ENCODE measurements at regions not wholly inside any gene's neighbourhood (a gene's known extent, or its start where the extent isn't known, plus 50 kb on each side); places are given as distances from the start of the nearest gene placed in this dataset.
"Not testable (repeated sequence)": the region's sequence is repeated elsewhere in the genome, so short reads cannot be mapped to it uniquely, and the experiment has no call there.

GRCh38 chrX:129361576-129361975, 161.7 kb downstream of the SMARCA1 start:
- DNase-seq, result no peak

- DNase-seq, result peak; percentile 27
Measured at GRCh38 chrX:129360175-129360574, 163.1 kb downstream of the SMARCA1 start.

- peak; percentile 33 for DNase-seq
Measured at GRCh38 chrX:129359269-129359668, 164.0 kb downstream of the SMARCA1 start.

GRCh38 chrX:129357428-129357827, 165.9 kb downstream of the SMARCA1 start:
- not testable (repeated sequence) for DNase-seq

- DNase-seq, result no peak
Measured at GRCh38 chrX:129347291-129347690, 176.0 kb downstream of the SMARCA1 start.

- DNase-seq, result no peak
Measured at GRCh38 chrX:129346574-129346973, 176.7 kb downstream of the SMARCA1 start.

GRCh38 chrX:129337264-129337663, 186.0 kb downstream of the SMARCA1 start:
- not testable (repeated sequence) for DNase-seq

GRCh38 chrX:129323115-129323514, 200.2 kb downstream of the SMARCA1 start:
- DNase-seq, result peak; percentile 2

GRCh38 chrX:129318375-129318774, 204.9 kb downstream of the SMARCA1 start:
- peak; percentile 30 for DNase-seq

GRCh38 chrX:129316461-129316860, 206.8 kb downstream of the SMARCA1 start:
- DNase-seq, result no peak

- no peak for DNase-seq
Measured at GRCh38 chrX:129310000-129310399, 213.3 kb downstream of the SMARCA1 start.

- DNase-seq, result no peak
Measured at GRCh38 chrX:129262912-129263311, 260.4 kb downstream of the SMARCA1 start.

- not testable (repeated sequence) for DNase-seq
Measured at GRCh38 chrX:129255516-129255915, 267.8 kb downstream of the SMARCA1 start.

- no peak for DNase-seq
Measured at GRCh38 chrX:129249563-129249962, 273.7 kb downstream of the SMARCA1 start.

- DNase-seq, result no peak
Measured at GRCh38 chrX:129247642-129248041, 275.6 kb downstream of the SMARCA1 start.

- peak; percentile 92 for DNase-seq
Measured at GRCh38 chrX:129239371-129239770, 283.9 kb downstream of the SMARCA1 start.

- DNase-seq, result peak; percentile 3
Measured at GRCh38 chrX:129238011-129238410, 285.3 kb downstream of the SMARCA1 start.

- peak; percentile 37 for DNase-seq
Measured at GRCh38 chrX:129235903-129236302, 287.4 kb downstream of the SMARCA1 start.

GRCh38 chrX:129233786-129234185, 289.5 kb downstream of the SMARCA1 start:
- peak; percentile 38 for DNase-seq

GRCh38 chrX:129230850-129231512, 292.3 kb downstream of the SMARCA1 start:
- DNase-seq, result no peak

- DNase-seq, result no peak
Measured at GRCh38 chrX:129230168-129230567, 293.1 kb downstream of the SMARCA1 start.

GRCh38 chrX:129227366-129227765, 295.9 kb downstream of the SMARCA1 start:
- DNase-seq, result no peak

GRCh38 chrX:129193357-129193756, 329.9 kb downstream of the SMARCA1 start:
- no peak for DNase-seq

- DNase-seq, result no peak
Measured at GRCh38 chrX:129188231-129188630, 335.1 kb downstream of the SMARCA1 start.

GRCh38 chrX:129176710-129177109, 346.6 kb downstream of the SMARCA1 start:
- DNase-seq, result no peak
